GM12891 (cell line): ENCODE measurements at regions not wholly inside any gene's neighbourhood (a gene's known extent, or its start where the extent isn't known, plus 50 kb on each side); places are given as distances from the start of the nearest gene placed in this dataset.

Experiments
- POLR2A ChIP-seq: IDR thresholded peaks from 2 replicates; pipeline ENCODE4 v1.6.1; 2011; ENCODE audit warnings: low read depth, low read length, control low read depth
- POLR2AphosphoS5 ChIP-seq: IDR thresholded peaks from 2 replicates; pipeline ENCODE4 v1.6.1; 2011; ENCODE audit warnings: low read depth, low read length, control low read depth
- POU2F2 ChIP-seq: IDR thresholded peaks from 2 replicates; pipeline ENCODE4 v1.6.1; 2011; ENCODE audit warnings: low read depth, mild to moderate bottlenecking, control low read depth, low read length, moderate library complexity
- SPI1 ChIP-seq: IDR thresholded peaks from 2 replicates; pipeline ENCODE4 v1.6.1; 2011; ENCODE audit warnings: low read depth, low read length, control low read depth
- TAF1 ChIP-seq: IDR thresholded peaks from 2 replicates; pipeline ENCODE4 v1.6.1; 2011; ENCODE audit warnings: low read depth, low read length, control low read depth

DNA sequence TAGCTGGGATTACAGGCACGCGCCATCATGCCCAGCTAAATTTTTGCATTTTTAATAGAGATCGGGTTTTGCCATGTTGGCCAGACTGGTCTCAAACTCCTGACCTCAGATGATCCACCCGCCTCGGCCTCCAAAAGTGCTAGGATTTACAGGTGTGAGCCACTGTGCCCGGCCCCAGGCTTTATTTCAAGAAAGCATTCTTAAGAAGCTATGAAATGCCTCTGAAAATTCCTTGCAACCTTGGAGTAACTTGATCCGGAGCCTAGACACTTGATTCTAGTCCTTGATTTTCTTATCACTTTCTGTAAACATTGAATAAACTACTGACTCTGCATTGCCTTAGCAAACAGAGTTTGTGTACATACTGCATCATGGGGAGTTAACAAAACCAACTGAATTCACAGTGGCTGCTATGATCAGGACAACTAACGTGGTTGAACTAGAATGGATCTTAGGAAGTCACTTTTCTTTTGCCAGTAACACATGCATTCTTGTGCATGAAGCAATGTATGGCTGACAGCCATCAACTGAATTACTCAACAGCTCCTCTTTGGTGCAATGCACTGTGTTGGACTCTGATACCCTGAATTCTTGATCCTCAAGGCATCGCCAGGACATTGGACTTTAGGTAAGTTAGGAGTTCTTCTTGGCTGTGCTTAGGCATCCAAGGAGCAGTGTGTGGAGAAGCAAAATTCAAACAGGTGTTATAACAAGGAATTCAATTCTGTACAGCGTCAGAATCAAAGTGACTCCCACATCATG is 102.8 kb upstream of the TMEM170B start:
- TF ChIP-seq POLR2A, result no peak
- TF ChIP-seq POLR2AphosphoS5, result no peak
- no peak for TF ChIP-seq SPI1
- no peak for TF ChIP-seq POU2F2
- TF ChIP-seq TAF1, result no peak
